ENCODE measurements at regions not wholly inside any gene's neighbourhood (a gene's known extent, or its start where the extent isn't known, plus 50 kb on each side); places are given as distances from the start of the nearest gene placed in this dataset.

- no peak overlapping the region for H3K4me3 ChIP-seq (ENCODE audit: low read depth, low read length)
- TF ChIP-seq CTCF (IDR thresholded peaks at IDR 0.05; ENCODE audit: insufficient read depth, low read depth, low read length, missing control alignments) = no peak
- DNase-seq (ENCODE audit: low read depth) = no peak
Observed at GRCh38 chr10:90985321-90985933, 64.5 kb upstream of the ANKRD1 start.

- DNase-seq (ENCODE audit: low read depth) = no peak
- TF ChIP-seq CTCF (IDR thresholded peaks at IDR 0.05; ENCODE audit: insufficient read depth, low read depth, low read length, missing control alignments) = no peak
- no peak overlapping the region for H3K4me3 ChIP-seq (ENCODE audit: low read depth, low read length)
Observed at GRCh38 chr10:90986136-90986760, 65.4 kb upstream of the ANKRD1 start.

GRCh38 chr10:90986870-90987269 is 66.0 kb upstream of the ANKRD1 start:
- TF ChIP-seq CTCF (IDR thresholded peaks at IDR 0.05; ENCODE audit: insufficient read depth, low read depth, low read length, missing control alignments) = no peak
- no peak for DNase-seq (ENCODE audit: low read depth)
- no peak overlapping the region for H3K4me3 ChIP-seq (ENCODE audit: low read depth, low read length)

DNA sequence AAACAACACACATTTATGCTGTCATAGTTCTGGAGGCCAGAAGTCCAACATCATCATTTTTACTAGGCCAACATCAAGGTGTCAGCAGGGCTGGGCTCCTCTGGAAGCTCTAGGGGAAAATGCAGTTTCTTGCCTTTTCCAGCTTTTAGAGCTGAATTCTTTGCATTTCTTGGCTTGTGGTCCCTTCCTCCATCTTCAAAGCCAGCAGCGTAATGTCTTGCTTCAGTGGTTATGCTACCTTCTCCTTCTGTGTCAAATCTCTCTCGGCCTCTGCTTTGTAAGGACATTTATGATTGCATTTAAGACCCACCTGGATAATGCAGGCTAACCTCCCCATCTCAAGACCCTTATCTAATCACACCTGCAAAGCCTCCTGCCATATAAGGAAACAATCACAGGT is 66.5 kb upstream of the ANKRD1 start:
- DNase-seq (ENCODE audit: low read depth) = no peak
- TF ChIP-seq CTCF (IDR thresholded peaks at IDR 0.05; ENCODE audit: insufficient read depth, low read depth, low read length, missing control alignments) = no peak
- no peak overlapping the region for H3K4me3 ChIP-seq (ENCODE audit: low read depth, low read length)

DNA sequence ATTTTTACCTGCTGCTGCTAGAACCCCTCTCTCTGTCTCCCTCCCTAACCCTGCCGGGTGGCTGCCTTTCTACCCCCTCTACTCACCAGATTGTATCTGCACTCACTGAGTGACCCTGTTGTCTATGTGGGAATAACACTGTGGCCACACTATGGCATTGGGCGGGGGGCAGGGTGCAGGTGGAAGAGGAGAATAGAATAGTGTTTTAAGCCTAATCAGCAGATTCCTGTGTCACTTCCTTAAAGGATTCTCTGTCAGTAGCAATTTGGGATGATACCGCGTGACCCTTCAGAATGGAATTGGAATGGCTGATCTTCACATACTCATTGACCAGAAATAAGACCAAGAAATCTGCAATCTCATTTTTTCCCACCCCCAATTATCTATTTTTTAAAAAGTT is 67.1 kb upstream of the ANKRD1 start:
- no peak for DNase-seq (ENCODE audit: low read depth)
- TF ChIP-seq CTCF (IDR thresholded peaks at IDR 0.05; ENCODE audit: insufficient read depth, low read depth, low read length, missing control alignments) = no peak

GRCh38 chr10:90988802-90989201 is 67.9 kb upstream of the ANKRD1 start:
- H3K4me3 ChIP-seq (ENCODE audit: low read depth, low read length) = no peak overlapping the region
- no peak for TF ChIP-seq CTCF (IDR thresholded peaks at IDR 0.05; ENCODE audit: insufficient read depth, low read depth, low read length, missing control alignments)

More for the DNA sequence above, 67.1 kb upstream of the ANKRD1 start:
- no peak overlapping the region for H3K4me3 ChIP-seq (ENCODE audit: low read depth, low read length)

DNA sequence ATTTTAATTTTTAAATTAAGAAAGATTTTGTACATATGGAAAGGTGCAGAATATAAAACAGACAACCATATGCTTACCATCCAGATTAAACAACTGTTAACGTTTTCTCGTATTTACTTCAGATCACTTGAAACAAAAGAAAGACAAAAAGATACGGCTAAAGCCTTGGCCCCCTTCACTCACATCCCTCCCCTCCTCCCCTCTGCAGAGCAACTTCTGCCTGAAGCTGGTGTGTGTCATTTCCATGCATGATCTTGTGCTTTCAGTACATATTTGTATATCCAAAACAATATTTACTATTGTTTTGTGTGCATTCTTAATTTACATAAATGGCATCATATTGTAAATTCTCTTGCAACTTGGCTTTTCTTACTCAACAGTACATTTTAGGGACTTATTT is 68.5 kb upstream of the ANKRD1 start:
- TF ChIP-seq CTCF (IDR thresholded peaks at IDR 0.05; ENCODE audit: insufficient read depth, low read depth, low read length, missing control alignments) = no peak
- no peak for DNase-seq (ENCODE audit: low read depth)
- no peak overlapping the region for H3K4me3 ChIP-seq (ENCODE audit: low read depth, low read length)

More at GRCh38 chr10:90988802-90989201, 67.9 kb upstream of the ANKRD1 start:
- no peak for DNase-seq (ENCODE audit: low read depth)

Measured in GM12865 (cell line).